Thoracic aorta (tissue), 2 donors: ENCODE measurements at regions not wholly inside any gene's neighbourhood (a gene's known extent, or its start where the extent isn't known, plus 50 kb on each side); places are given as distances from the start of the nearest gene placed in this dataset.
A peak's percentile ranks its signal among the peaks of the same experiment; 100 is the strongest.

ENCODE experiments used
- ATAC-seq: fragments of 150-250 bp; one replicate; pipeline ENCODE4 v1.8.0; 2017; ENCODE audit warnings: low read depth; ENCODE audit not compliant: insufficient number of reproducible peaks, low FRiP score
- DNase-seq: peaks from one replicate; pipeline ENCODE4 v3.0.0-alpha.2; 2020; ENCODE audit warnings: low spot score
- H3K27ac ChIP-seq, 2 donors: fragments of 200-600 bp; sonication (generic); 1 replicate in 1 of 2; 2 replicates in 1 of 2; pipeline ENCODE4 v1.5.1; 2016; ENCODE audit warnings: mild to moderate bottlenecking in 2 of 2, moderate library complexity in 2 of 2
- H3K27me3 ChIP-seq: fragments of 200-600 bp; sonication (generic); replicated peaks from 2 replicates; pipeline ENCODE4 v1.6.0; 2016; ENCODE audit warnings: mild to moderate bottlenecking; ENCODE audit not compliant: insufficient read depth
- H3K36me3 ChIP-seq: fragments of 200-600 bp; sonication (generic); one replicate; pipeline ENCODE4 v1.5.1; 2016
- H3K4me1 ChIP-seq, 2 donors: fragments of 200-600 bp; sonication (generic); 1 replicate in 1 of 2; 2 replicates in 1 of 2; pipeline versions ENCODE4 v1.5.1 to v1.6.0; 2016; ENCODE audit warnings: low read depth in 2 of 2, mild to moderate bottlenecking in 1 of 2; ENCODE audit not compliant: control insufficient read depth in 1 of 2
- H3K4me3 ChIP-seq: fragments of 200-600 bp; sonication (generic); 2 replicates; pipeline ENCODE4 v1.5.1; 2016; ENCODE audit warnings: mild to moderate bottlenecking
- H3K9me3 ChIP-seq: fragments of 200-600 bp; sonication (generic); 2 replicates; pipeline ENCODE4 v1.5.1; 2016
- TF ChIP-seq, protein P1 (sequence below): fragments of 200-600 bp; sonication (generic); IDR thresholded peaks from one replicate; pipeline ENCODE4 v1.5.1; 2019; ENCODE audit warnings: antibody characterized with exemption

DNA sequence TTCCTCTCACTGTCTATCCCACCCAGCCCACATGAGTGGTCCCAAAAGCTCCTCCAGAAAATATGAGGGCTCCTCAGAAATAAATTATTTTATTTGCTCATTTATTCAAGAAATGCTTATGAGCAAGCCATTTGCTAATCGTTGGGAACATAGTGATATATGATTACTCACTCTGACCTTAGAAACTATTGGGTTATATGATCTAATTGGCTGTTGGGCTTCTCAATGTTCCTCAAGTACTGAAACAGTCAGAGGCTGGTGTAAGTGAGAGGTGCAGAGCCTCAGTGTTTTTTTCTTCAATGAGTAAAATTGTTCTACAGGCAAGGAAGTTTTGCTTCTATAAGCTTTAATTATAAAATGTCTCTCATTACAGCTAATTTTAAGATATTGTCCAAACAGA lies 893.8 kb upstream of the INTU start:
- TF ChIP-seq, protein P1, sequence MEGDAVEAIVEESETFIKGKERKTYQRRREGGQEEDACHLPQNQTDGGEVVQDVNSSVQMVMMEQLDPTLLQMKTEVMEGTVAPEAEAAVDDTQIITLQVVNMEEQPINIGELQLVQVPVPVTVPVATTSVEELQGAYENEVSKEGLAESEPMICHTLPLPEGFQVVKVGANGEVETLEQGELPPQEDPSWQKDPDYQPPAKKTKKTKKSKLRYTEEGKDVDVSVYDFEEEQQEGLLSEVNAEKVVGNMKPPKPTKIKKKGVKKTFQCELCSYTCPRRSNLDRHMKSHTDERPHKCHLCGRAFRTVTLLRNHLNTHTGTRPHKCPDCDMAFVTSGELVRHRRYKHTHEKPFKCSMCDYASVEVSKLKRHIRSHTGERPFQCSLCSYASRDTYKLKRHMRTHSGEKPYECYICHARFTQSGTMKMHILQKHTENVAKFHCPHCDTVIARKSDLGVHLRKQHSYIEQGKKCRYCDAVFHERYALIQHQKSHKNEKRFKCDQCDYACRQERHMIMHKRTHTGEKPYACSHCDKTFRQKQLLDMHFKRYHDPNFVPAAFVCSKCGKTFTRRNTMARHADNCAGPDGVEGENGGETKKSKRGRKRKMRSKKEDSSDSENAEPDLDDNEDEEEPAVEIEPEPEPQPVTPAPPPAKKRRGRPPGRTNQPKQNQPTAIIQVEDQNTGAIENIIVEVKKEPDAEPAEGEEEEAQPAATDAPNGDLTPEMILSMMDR, result no peak
- Histone ChIP-seq H3K27ac (no peak overlapping the region), H3K36me3 (no peaks in the 10 kb centered on the region), H3K4me3 (no peak overlapping the region), H3K27me3 (no peaks in the 10 kb centered on the region), H3K4me1 (peaks cover 8 to 14% of the 10 kb centered on the region in 2 donors), H3K9me3 (no peaks in the 10 kb centered on the region)
- DNase-seq, result no peak
- ATAC-seq, result no peak

DNA sequence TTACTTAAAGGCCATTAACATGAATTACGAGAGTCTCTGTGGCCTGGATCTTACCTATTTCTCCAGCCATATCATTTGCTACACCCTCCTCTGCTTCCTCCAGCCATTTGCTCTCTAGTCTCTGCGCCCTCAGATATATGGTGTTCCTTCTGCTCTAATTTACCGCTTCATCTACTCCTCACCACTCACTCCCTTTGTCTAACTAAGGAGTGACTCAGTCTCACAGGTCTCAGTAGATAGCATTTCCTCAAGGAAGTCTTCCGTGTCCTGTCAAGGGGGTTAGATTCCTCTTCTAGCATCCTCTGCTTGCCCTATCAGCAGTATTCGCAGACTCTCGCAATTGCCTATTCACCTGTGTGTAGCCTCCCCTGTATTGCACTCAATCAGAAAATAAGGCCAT lies 892.1 kb upstream of the INTU start:
- H3K4me3 ChIP-seq, result no peak overlapping the region
- no peaks in the 10 kb centered on the region for H3K36me3 ChIP-seq
- no peaks in the 10 kb centered on the region for H3K27me3 ChIP-seq
- H3K9me3 ChIP-seq, result peaks cover 6% of the 10 kb centered on the region
- no peak for ATAC-seq
- TF ChIP-seq, protein P1, result no peak
- DNase-seq, result no peak
- peaks cover 8 to 14% of the 10 kb centered on the region in 2 donors for H3K4me1 ChIP-seq
- H3K27ac ChIP-seq, result no peak overlapping the region

DNA sequence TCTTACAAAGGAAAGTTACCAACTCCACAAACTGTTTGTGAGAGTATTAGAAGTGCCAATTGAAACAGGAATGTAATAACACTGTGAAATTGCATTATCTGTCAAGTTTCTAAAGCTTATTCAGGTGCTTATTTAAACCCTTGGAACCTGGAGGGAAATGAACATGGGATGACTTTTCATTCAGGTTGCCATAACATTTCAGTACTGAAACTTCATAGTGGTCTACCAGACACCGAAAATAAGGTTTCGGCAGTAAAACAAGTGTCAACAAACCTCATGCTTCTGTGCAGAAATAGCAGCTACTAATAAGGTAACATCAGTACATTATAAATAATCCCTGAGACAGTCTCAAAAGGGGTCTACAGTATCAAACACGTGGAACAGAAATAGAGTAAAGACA lies 890.7 kb upstream of the INTU start:
- Histone ChIP-seq H3K4me3 (peak overlapping the region; percentile 1), H3K9me3 (peaks cover 6% of the 10 kb centered on the region), H3K36me3 (no peaks in the 10 kb centered on the region), H3K4me1 (peaks cover 8 to 14% of the 10 kb centered on the region in 2 donors), H3K27me3 (no peaks in the 10 kb centered on the region), H3K27ac (peak overlapping the region in 1 of 2 donors; percentile 57)
- ATAC-seq (no peak), DNase-seq (no peak)
- TF ChIP-seq, protein P1, result no peak

DNA sequence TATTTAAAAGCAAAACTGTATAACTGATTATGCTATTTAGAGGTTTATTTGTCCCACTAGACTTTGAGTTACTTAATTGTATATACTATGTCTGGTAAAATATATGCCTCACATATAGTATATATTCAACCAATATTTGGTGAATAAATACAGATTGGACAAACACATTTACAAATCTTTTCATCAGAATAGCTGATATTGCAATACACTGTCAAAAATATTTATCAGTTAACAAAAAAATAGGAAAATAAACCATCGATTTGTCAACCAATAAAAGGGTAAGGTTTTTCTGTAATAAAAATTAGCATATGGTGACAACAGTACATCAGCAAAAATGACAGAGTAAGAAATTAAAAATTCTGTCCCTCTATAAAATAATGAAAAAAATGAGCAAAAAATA lies 889.9 kb upstream of the INTU start:
- no peak for DNase-seq
- H3K36me3 ChIP-seq, result no peaks in the 10 kb centered on the region
- peaks cover 8 to 14% of the 10 kb centered on the region in 2 donors for H3K4me1 ChIP-seq
- H3K27ac ChIP-seq, result no peak overlapping the region
- H3K4me3 ChIP-seq, result no peak overlapping the region
- no peaks in the 10 kb centered on the region for H3K27me3 ChIP-seq
- TF ChIP-seq, protein P1, result no peak
- ATAC-seq, result no peak
- H3K9me3 ChIP-seq, result peaks cover 6% of the 10 kb centered on the region

DNA sequence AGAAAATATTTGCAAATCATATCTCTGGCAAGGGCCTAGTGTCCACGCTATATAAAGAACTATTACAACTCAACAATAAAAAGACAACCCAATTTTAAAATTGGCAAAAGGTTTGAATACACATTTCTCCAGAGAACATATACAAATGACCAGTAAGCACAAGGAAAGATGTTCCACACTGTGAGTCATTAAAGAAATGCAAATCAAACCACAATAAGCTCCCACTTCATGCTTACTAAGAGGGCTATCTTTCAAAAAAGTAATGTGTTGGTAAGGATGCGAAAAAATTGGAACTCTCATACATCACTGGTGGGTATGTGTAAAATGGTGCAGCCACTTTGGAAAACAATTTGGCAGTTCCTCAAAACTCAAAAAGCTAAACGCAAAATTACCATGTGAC lies 884.0 kb upstream of the INTU start:
- no peaks in the 10 kb centered on the region for H3K27me3 ChIP-seq
- TF ChIP-seq, protein P1, result no peak
- H3K27ac ChIP-seq, result no peak overlapping the region
- peaks cover 6% of the 10 kb centered on the region for H3K9me3 ChIP-seq
- H3K4me1 ChIP-seq, result peaks cover 0 to 4% of the 10 kb centered on the region in 2 donors
- no peak overlapping the region for H3K4me3 ChIP-seq
- no peaks in the 10 kb centered on the region for H3K36me3 ChIP-seq
- ATAC-seq (no peak), DNase-seq (no peak)
